ENCODE measurements at regions not wholly inside any gene's neighbourhood (a gene's known extent, or its start where the extent isn't known, plus 50 kb on each side); places are given as distances from the start of the nearest gene placed in this dataset.

DNA sequence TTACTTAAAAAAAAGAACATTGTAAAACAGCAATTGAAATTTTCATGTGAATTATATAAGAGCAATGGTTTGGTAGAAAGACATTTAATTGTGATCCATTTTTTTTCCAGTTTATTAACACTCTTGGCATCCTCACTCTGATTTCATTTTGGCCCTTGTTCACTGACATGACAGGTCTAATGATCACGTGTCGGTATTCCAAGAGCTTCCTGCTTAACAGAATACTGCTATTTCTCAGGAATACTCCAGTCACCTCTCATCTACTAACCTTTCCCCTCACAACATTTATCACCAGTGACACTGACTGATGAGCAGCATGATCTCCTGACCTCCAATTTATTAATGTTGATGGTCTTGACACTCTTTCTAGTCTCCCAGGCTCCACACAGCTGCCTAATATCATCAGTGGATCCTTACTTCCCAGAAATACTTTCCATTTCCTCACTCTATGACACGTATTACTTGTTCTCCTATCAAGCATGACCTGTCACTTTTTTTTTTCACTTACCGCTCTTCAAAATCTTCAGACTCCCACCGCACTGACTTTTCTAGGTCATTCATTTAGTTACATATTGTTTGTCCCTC lies 847.8 kb upstream of the SLIT2 start:
- no peaks in the 10 kb centered on the region for H3K27me3 Mint-ChIP-seq (ENCODE audit: unreplicated experiment)
- TF ChIP-seq, protein P1, sequence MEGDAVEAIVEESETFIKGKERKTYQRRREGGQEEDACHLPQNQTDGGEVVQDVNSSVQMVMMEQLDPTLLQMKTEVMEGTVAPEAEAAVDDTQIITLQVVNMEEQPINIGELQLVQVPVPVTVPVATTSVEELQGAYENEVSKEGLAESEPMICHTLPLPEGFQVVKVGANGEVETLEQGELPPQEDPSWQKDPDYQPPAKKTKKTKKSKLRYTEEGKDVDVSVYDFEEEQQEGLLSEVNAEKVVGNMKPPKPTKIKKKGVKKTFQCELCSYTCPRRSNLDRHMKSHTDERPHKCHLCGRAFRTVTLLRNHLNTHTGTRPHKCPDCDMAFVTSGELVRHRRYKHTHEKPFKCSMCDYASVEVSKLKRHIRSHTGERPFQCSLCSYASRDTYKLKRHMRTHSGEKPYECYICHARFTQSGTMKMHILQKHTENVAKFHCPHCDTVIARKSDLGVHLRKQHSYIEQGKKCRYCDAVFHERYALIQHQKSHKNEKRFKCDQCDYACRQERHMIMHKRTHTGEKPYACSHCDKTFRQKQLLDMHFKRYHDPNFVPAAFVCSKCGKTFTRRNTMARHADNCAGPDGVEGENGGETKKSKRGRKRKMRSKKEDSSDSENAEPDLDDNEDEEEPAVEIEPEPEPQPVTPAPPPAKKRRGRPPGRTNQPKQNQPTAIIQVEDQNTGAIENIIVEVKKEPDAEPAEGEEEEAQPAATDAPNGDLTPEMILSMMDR (IDR thresholded peaks at IDR 0.05; ENCODE audit: unreplicated experiment) = no peak
- no peak overlapping the region for H3K27ac Mint-ChIP-seq (ENCODE audit: unreplicated experiment)

DNA sequence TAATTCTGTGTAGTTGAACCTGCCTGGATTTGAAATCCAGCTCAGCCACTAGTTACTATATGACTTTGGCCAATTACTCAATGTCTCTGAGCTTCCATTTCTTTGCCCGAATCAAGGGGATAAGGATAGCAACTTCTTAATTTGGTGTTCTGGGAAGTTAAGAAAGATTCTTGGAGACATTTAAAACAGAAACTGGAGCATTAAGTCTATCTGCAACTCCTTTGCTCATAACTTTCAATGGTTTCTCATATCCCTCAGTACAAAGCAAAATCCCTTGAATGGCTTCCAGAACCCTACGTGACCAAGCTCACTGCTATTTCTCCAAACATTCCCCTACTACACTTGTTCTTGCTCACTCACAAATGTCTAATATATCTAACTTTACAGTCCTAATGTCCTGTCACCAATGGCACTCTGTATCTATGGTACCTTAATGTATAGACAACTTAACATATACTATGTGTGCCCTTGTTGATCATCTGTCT lies 849.1 kb upstream of the SLIT2 start:
- TF ChIP-seq, protein P1 (IDR thresholded peaks at IDR 0.05; ENCODE audit: unreplicated experiment) = no peak
- no peaks in the 10 kb centered on the region for H3K4me1 Mint-ChIP-seq (ENCODE audit: unreplicated experiment)
- H3K4me3 Mint-ChIP-seq (ENCODE audit: unreplicated experiment) = no peak overlapping the region
- H3K27ac Mint-ChIP-seq (ENCODE audit: unreplicated experiment) = no peak overlapping the region
- no peaks in the 10 kb centered on the region for H3K27me3 Mint-ChIP-seq (ENCODE audit: unreplicated experiment)
- H3K36me3 Mint-ChIP-seq (ENCODE audit: low read depth, unreplicated experiment) = no peaks in the 10 kb centered on the region
- no peaks in the 10 kb centered on the region for H3K9me3 Mint-ChIP-seq (ENCODE audit: unreplicated experiment)
- DNase-seq (ENCODE audit: low spot score) = no peak

More for the DNA sequence above, 847.8 kb upstream of the SLIT2 start:
- Mint-ChIP-seq H3K36me3 (ENCODE audit: low read depth, unreplicated experiment) (no peaks in the 10 kb centered on the region), H3K9me3 (ENCODE audit: unreplicated experiment) (no peaks in the 10 kb centered on the region), H3K4me1 (ENCODE audit: unreplicated experiment) (no peaks in the 10 kb centered on the region), H3K4me3 (ENCODE audit: unreplicated experiment) (no peak overlapping the region)
- no peak for DNase-seq (ENCODE audit: low spot score)

DNA sequence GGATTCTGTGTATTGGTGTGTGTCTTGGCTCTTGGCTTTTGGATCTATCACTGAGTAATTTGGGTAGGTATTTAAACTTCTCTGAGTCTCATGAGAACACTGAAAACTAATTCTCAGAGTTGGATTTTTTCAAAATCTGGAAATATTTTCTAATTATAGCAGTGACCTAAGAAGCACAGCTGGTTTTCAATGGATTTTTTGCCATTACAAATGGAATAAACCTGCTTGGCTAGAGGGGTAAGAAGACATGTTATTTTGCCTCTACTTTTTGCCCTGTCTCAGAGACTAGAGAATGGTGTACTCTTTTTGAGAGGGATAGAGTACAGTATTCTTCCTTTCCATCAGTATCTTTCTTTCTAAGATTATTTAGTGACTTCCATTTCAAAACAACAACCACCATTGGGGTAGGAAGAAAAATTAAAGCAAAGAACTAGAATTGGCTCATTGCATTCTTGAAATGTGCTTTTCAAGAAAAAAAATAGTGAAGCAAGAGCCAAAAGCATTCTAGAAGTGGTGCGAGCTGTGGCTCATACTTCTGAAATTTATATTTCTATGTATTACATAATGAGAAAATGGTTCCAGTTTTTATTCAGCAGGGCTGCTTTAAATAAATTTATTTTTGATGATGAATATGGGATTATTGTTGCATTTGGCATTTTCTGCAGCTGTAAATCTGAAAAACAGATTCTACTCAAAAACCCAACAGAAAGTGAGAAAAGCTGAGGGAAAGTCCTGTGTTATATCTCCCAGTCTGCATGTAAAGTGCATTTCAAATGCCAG lies 850.2 kb upstream of the SLIT2 start:
- H3K36me3 Mint-ChIP-seq (ENCODE audit: low read depth, unreplicated experiment) = no peaks in the 10 kb centered on the region
- no peaks in the 10 kb centered on the region for H3K9me3 Mint-ChIP-seq (ENCODE audit: unreplicated experiment)
- TF ChIP-seq, protein P1 (IDR thresholded peaks at IDR 0.05; ENCODE audit: unreplicated experiment) = no peak
- H3K4me1 Mint-ChIP-seq (ENCODE audit: unreplicated experiment) = no peaks in the 10 kb centered on the region
- no peak overlapping the region for H3K4me3 Mint-ChIP-seq (ENCODE audit: unreplicated experiment)
- H3K27ac Mint-ChIP-seq (ENCODE audit: unreplicated experiment) = no peak overlapping the region
- no peaks in the 10 kb centered on the region for H3K27me3 Mint-ChIP-seq (ENCODE audit: unreplicated experiment)
- no peak for DNase-seq (ENCODE audit: low spot score)

DNA sequence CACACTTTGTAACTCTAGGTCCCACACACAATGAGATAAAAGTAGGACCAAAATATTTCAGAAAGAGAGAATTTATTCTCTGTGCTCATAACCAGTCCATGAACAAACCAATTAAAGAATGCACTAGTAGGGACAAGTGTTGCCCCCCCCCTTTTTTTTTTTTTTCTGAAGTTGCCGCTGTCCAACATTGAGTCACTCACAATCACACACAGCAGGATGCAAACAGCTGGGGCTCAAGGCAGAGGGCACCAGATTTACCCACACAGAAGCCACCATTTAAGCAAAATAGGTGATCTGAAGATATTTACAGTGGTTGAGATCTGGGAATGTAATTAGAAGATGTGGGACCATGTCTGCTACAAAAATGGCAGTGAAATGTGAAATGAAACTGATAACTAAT lies 850.9 kb upstream of the SLIT2 start:
- H3K4me1 Mint-ChIP-seq (ENCODE audit: unreplicated experiment) = no peaks in the 10 kb centered on the region
- no peaks in the 10 kb centered on the region for H3K9me3 Mint-ChIP-seq (ENCODE audit: unreplicated experiment)
- no peak overlapping the region for H3K4me3 Mint-ChIP-seq (ENCODE audit: unreplicated experiment)
- H3K27me3 Mint-ChIP-seq (ENCODE audit: unreplicated experiment) = no peaks in the 10 kb centered on the region
- H3K36me3 Mint-ChIP-seq (ENCODE audit: low read depth, unreplicated experiment) = no peaks in the 10 kb centered on the region
- TF ChIP-seq, protein P1 (IDR thresholded peaks at IDR 0.05; ENCODE audit: unreplicated experiment) = no peak
- no peak for DNase-seq (ENCODE audit: low spot score)
- H3K27ac Mint-ChIP-seq (ENCODE audit: unreplicated experiment) = no peak overlapping the region

DNA sequence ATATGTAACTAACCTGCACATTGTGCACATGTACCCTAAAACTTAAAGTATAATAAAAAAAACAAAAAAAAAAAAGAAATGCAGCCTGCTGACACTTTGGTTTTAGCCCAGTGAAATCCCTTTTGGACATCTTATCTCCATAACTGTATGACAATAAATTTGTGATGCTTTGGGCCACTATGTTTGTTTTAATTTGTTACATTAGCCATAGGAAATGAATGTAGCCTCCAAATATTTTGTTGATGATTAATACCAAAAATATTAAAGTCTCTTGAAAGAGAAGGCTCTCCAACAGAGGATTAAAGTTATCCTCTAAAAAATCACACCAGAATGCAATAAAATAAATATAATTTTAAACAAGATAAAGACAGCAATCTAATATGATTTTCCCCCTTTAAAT lies 852.7 kb upstream of the SLIT2 start:
- H3K36me3 Mint-ChIP-seq (ENCODE audit: low read depth, unreplicated experiment) = no peaks in the 10 kb centered on the region
- H3K4me3 Mint-ChIP-seq (ENCODE audit: unreplicated experiment) = no peak overlapping the region
- DNase-seq (ENCODE audit: low spot score) = no peak
- TF ChIP-seq, protein P1 (IDR thresholded peaks at IDR 0.05; ENCODE audit: unreplicated experiment) = no peak
- H3K9me3 Mint-ChIP-seq (ENCODE audit: unreplicated experiment) = no peaks in the 10 kb centered on the region
- H3K27me3 Mint-ChIP-seq (ENCODE audit: unreplicated experiment) = no peaks in the 10 kb centered on the region
- H3K27ac Mint-ChIP-seq (ENCODE audit: unreplicated experiment) = no peak overlapping the region
- H3K4me1 Mint-ChIP-seq (ENCODE audit: unreplicated experiment) = no peaks in the 10 kb centered on the region

All from endothelial cell (in vitro differentiated cells).